ENCODE measurements at regions not wholly inside any gene's neighbourhood (a gene's known extent, or its start where the extent isn't known, plus 50 kb on each side); places are given as distances from the start of the nearest gene placed in this dataset.

DNA sequence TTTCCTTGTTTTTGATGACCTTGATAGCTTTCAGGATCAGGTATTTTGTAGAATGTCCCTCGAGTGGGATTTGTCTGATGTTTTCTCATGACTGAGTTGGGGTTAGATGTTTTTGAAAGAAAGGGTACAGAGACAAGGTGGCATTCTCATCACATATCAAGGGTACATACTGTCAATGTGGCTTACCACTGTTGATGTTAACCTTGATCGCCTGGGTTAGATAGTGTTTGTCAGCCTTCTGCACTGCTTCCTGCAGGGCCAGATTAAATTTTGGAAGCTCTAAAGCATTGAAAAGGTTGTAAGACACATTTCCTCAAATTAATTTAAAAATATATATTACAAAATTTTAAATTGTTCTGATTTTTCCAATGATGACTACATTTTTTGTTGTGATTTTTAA, 287.4 kb upstream of the ACTBL2 start:
- Histone ChIP-seq H3K4me1 (ENCODE audit: insufficient read depth, low read length, severe bottlenecking) (no peaks in the 10 kb centered on the region), H3K9me3 (ENCODE audit: low read length) (no peaks in the 10 kb centered on the region), H3K4me2 (ENCODE audit: low read length) (no peak overlapping the region), H2AFZ (ENCODE audit: low read length) (no peak overlapping the region), H3K27me3 (ENCODE audit: insufficient read depth, low read length) (no peaks in the 10 kb centered on the region), H3K27ac (ENCODE audit: low read depth, low read length, poor library complexity, severe bottlenecking) (no peak overlapping the region), H3F3A (ENCODE audit: insufficient read depth, low read length) (no peaks in the 10 kb centered on the region), H3K79me2 (ENCODE audit: insufficient read depth, low read length) (no peaks in the 10 kb centered on the region), H3K9me2 (ENCODE audit: low read depth, low read length) (no peaks in the 10 kb centered on the region), H3K9ac (ENCODE audit: low read length) (no peak overlapping the region), H3K36me3 (ENCODE audit: insufficient read depth, low read length) (no peaks in the 10 kb centered on the region), H3K4me3 (ENCODE audit: low read depth, low read length, poor library complexity, severe bottlenecking) (no peak overlapping the region), H4K20me1 (ENCODE audit: insufficient read depth, low read length) (no peaks in the 10 kb centered on the region)
- no peak for TF ChIP-seq EZH2 (IDR thresholded peaks at IDR 0.05; ENCODE audit: borderline replicate concordance, low read length)
- TF ChIP-seq, protein P1, sequence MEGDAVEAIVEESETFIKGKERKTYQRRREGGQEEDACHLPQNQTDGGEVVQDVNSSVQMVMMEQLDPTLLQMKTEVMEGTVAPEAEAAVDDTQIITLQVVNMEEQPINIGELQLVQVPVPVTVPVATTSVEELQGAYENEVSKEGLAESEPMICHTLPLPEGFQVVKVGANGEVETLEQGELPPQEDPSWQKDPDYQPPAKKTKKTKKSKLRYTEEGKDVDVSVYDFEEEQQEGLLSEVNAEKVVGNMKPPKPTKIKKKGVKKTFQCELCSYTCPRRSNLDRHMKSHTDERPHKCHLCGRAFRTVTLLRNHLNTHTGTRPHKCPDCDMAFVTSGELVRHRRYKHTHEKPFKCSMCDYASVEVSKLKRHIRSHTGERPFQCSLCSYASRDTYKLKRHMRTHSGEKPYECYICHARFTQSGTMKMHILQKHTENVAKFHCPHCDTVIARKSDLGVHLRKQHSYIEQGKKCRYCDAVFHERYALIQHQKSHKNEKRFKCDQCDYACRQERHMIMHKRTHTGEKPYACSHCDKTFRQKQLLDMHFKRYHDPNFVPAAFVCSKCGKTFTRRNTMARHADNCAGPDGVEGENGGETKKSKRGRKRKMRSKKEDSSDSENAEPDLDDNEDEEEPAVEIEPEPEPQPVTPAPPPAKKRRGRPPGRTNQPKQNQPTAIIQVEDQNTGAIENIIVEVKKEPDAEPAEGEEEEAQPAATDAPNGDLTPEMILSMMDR (IDR thresholded peaks at IDR 0.05; ENCODE audit: low read length), result no peak

GRCh38 chr5:57768745-57769144, 286.1 kb upstream of the ACTBL2 start:
- H3K36me3 ChIP-seq (ENCODE audit: insufficient read depth, low read length), result no peaks in the 10 kb centered on the region
- H3K79me2 ChIP-seq (ENCODE audit: insufficient read depth, low read length), result no peaks in the 10 kb centered on the region
- no peak overlapping the region for H2AFZ ChIP-seq (ENCODE audit: low read length)
- H3K9me2 ChIP-seq (ENCODE audit: low read depth, low read length), result no peaks in the 10 kb centered on the region
- no peak overlapping the region for H3K4me2 ChIP-seq (ENCODE audit: low read length)
- H3K27ac ChIP-seq (ENCODE audit: low read depth, low read length, poor library complexity, severe bottlenecking), result no peak overlapping the region
- no peak overlapping the region for H3K9ac ChIP-seq (ENCODE audit: low read length)
- no peaks in the 10 kb centered on the region for H4K20me1 ChIP-seq (ENCODE audit: insufficient read depth, low read length)
- no peaks in the 10 kb centered on the region for H3K27me3 ChIP-seq (ENCODE audit: insufficient read depth, low read length)
- no peaks in the 10 kb centered on the region for H3K9me3 ChIP-seq (ENCODE audit: low read length)
- no peaks in the 10 kb centered on the region for H3K4me1 ChIP-seq (ENCODE audit: insufficient read depth, low read length, severe bottlenecking)
- TF ChIP-seq, protein P1 (IDR thresholded peaks at IDR 0.05; ENCODE audit: low read length), result no peak
- TF ChIP-seq EZH2 (IDR thresholded peaks at IDR 0.05; ENCODE audit: borderline replicate concordance, low read length), result no peak
- no peaks in the 10 kb centered on the region for H3F3A ChIP-seq (ENCODE audit: insufficient read depth, low read length)
- H3K4me3 ChIP-seq (ENCODE audit: low read depth, low read length, poor library complexity, severe bottlenecking), result no peak overlapping the region

GRCh38 chr5:57764479-57765089, 282.0 kb upstream of the ACTBL2 start:
- H4K20me1 ChIP-seq (ENCODE audit: insufficient read depth, low read length), result no peaks in the 10 kb centered on the region
- TF ChIP-seq, protein P1 (IDR thresholded peaks at IDR 0.05; ENCODE audit: low read length), result no peak
- no peak for TF ChIP-seq EZH2 (IDR thresholded peaks at IDR 0.05; ENCODE audit: borderline replicate concordance, low read length)
- H3F3A ChIP-seq (ENCODE audit: insufficient read depth, low read length), result no peaks in the 10 kb centered on the region
- H3K4me1 ChIP-seq (ENCODE audit: insufficient read depth, low read length, severe bottlenecking), result no peaks in the 10 kb centered on the region
- H3K9me2 ChIP-seq (ENCODE audit: low read depth, low read length), result no peaks in the 10 kb centered on the region
- H3K9ac ChIP-seq (ENCODE audit: low read length), result no peak overlapping the region
- no peak overlapping the region for H3K27ac ChIP-seq (ENCODE audit: low read depth, low read length, poor library complexity, severe bottlenecking)
- no peak overlapping the region for H3K4me3 ChIP-seq (ENCODE audit: low read depth, low read length, poor library complexity, severe bottlenecking)
- no peaks in the 10 kb centered on the region for H3K9me3 ChIP-seq (ENCODE audit: low read length)
- H2AFZ ChIP-seq (ENCODE audit: low read length), result no peak overlapping the region
- no peak overlapping the region for H3K4me2 ChIP-seq (ENCODE audit: low read length)
- no peaks in the 10 kb centered on the region for H3K79me2 ChIP-seq (ENCODE audit: insufficient read depth, low read length)
- H3K27me3 ChIP-seq (ENCODE audit: insufficient read depth, low read length), result no peaks in the 10 kb centered on the region
- H3K36me3 ChIP-seq (ENCODE audit: insufficient read depth, low read length), result no peaks in the 10 kb centered on the region
